DMS79 treated with DMSO at 0.1 percent for 48 hours (cell line): ENCODE measurements at regions not wholly inside any gene's neighbourhood (a gene's known extent, or its start where the extent isn't known, plus 50 kb on each side); places are given as distances from the start of the nearest gene placed in this dataset.

Experiments
- DNase-seq: peaks from one replicate; lab custom pipeline; 2025; lab: John Stamatoyannopoulos, UW

- DNase-seq, result no peak
Observed at GRCh38 chr7:112594397-112594796, 113.6 kb downstream of the LSMEM1 start.

- DNase-seq, result no peak
Observed at GRCh38 chr7:112596260-112596659, 115.5 kb downstream of the LSMEM1 start.

- DNase-seq, result no peak
Observed at GRCh38 chr7:112596981-112597380, 116.2 kb downstream of the LSMEM1 start.

GRCh38 chr7:112603673-112604072 lies 122.9 kb downstream of the LSMEM1 start:
- no peak for DNase-seq

- DNase-seq, result no peak
Observed at GRCh38 chr7:112610636-112611035, 129.8 kb downstream of the LSMEM1 start.

GRCh38 chr7:112615701-112616100 lies 134.9 kb downstream of the LSMEM1 start:
- no peak for DNase-seq

GRCh38 chr7:112616295-112616694 lies 135.5 kb downstream of the LSMEM1 start:
- no peak for DNase-seq

GRCh38 chr7:112619343-112619742 lies 138.6 kb downstream of the LSMEM1 start:
- no peak for DNase-seq

- DNase-seq, result no peak
Observed at GRCh38 chr7:112622159-112622715, 141.4 kb downstream of the LSMEM1 start.

- no peak for DNase-seq
Observed at GRCh38 chr7:112624416-112624815, 143.6 kb downstream of the LSMEM1 start.

- DNase-seq, result no peak
Observed at GRCh38 chr7:112630565-112630964, 149.8 kb downstream of the LSMEM1 start.

GRCh38 chr7:112634107-112634506 lies 153.3 kb downstream of the LSMEM1 start:
- DNase-seq, result no peak

GRCh38 chr7:112635742-112636141 lies 154.5 kb downstream of the TMEM168 start:
- DNase-seq, result no peak

GRCh38 chr7:112638675-112639400 lies 151.4 kb downstream of the TMEM168 start:
- DNase-seq, result no peak

- DNase-seq, result no peak
Observed at GRCh38 chr7:112640685-112641084, 149.5 kb downstream of the TMEM168 start.

- DNase-seq, result no peak
Observed at GRCh38 chr7:112646783-112647182, 143.4 kb downstream of the TMEM168 start.

- no peak for DNase-seq
Observed at GRCh38 chr7:112648781-112649180, 141.4 kb downstream of the TMEM168 start.

GRCh38 chr7:112649560-112649959 lies 140.6 kb downstream of the TMEM168 start:
- DNase-seq, result no peak

GRCh38 chr7:112654322-112655216 lies 135.6 kb downstream of the TMEM168 start:
- no peak for DNase-seq

GRCh38 chr7:112665709-112666108 lies 124.5 kb downstream of the TMEM168 start:
- no peak for DNase-seq

- DNase-seq, result no peak
Observed at GRCh38 chr7:112668561-112668960, 121.6 kb downstream of the TMEM168 start.

- no peak for DNase-seq
Observed at GRCh38 chr7:112669306-112669705, 120.9 kb downstream of the TMEM168 start.

GRCh38 chr7:112670193-112670592 lies 120.0 kb downstream of the TMEM168 start:
- no peak for DNase-seq
